T-helper 17 cell (primary cell): ENCODE measurements at regions not wholly inside any gene's neighbourhood (a gene's known extent, or its start where the extent isn't known, plus 50 kb on each side); places are given as distances from the start of the nearest gene placed in this dataset.

Experiments used
- ATAC-seq: fragments of 150-1000 bp; cut with Tn5 transposase; 2 replicates; pipeline ENCODE4 v1.10.0; 2021; ENCODE audit warnings: mild to moderate bottlenecking, moderate library complexity
- DNase-seq, 3 donors: peaks; one replicate each; pipeline versions ENCODE4 v3.0.0 to v3.0.0-alpha.2; 2020 to 2021
- H3K9me3 ChIP-seq: one replicate; pipeline ENCODE4 v1.7.0; 2013; ENCODE audit warnings: low read length, mild to moderate bottlenecking; ENCODE audit not compliant: control insufficient read depth, poor library complexity, severe bottlenecking
- H3K27ac Mint-ChIP-seq: one replicate; pipeline ENCODE4 v1.8.0; 2022; ENCODE audit warnings: mild to moderate bottlenecking, moderate library complexity, mixed read lengths
- H3K27me3 Mint-ChIP-seq: one replicate; pipeline ENCODE4 v1.8.0; 2022; ENCODE audit warnings: mixed read lengths
- H3K36me3 Mint-ChIP-seq: one replicate; pipeline ENCODE4 v1.8.0; 2022; ENCODE audit warnings: low read depth, mixed read lengths
- H3K4me1 Mint-ChIP-seq: one replicate; pipeline ENCODE4 v1.8.0; 2022; ENCODE audit warnings: mild to moderate bottlenecking, mixed read lengths
- H3K4me3 Mint-ChIP-seq: one replicate; pipeline ENCODE4 v1.8.0; 2022; ENCODE audit warnings: mild to moderate bottlenecking, moderate library complexity, mixed read lengths

DNA sequence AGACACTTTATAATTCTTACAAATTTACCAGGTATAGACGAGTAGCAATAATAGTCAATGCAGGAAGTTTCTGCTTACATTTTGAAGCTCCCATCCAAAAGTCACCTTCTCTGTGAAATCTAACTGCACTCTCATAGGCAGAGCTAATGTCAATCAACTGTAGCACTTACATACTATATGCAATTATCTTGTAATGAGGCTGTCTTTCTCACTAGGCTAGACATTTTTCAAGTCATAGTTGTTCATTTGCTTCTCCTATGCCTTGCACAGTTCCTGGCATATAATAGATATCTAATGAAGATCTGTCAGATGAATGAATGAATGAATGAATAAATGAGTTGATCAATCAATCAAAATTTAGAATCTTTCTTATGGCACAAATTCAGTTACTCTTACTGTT lies 273.0 kb upstream of the DAB1 start:
- no peak for DNase-seq
- H3K9me3 ChIP-seq = no peaks in the 10 kb centered on the region
- Mint-ChIP-seq H3K36me3 (no peaks in the 10 kb centered on the region), H3K4me3 (no peak overlapping the region), H3K27me3 (no peaks in the 10 kb centered on the region), H3K27ac (no peak overlapping the region), H3K4me1 (no peaks in the 10 kb centered on the region)
- ATAC-seq = no peak

GRCh38 chr1:57696043-57696442 lies 272.2 kb upstream of the DAB1 start:
- no peaks in the 10 kb centered on the region for H3K36me3 Mint-ChIP-seq
- no peaks in the 10 kb centered on the region for H3K9me3 ChIP-seq
- no peak for ATAC-seq
- no peaks in the 10 kb centered on the region for H3K27me3 Mint-ChIP-seq
- no peak overlapping the region for H3K27ac Mint-ChIP-seq
- no peak for DNase-seq
- H3K4me1 Mint-ChIP-seq = no peaks in the 10 kb centered on the region
- H3K4me3 Mint-ChIP-seq = no peak overlapping the region

- no peaks in the 10 kb centered on the region for H3K9me3 ChIP-seq
- Mint-ChIP-seq H3K4me3 (no peak overlapping the region), H3K27me3 (no peaks in the 10 kb centered on the region), H3K27ac (no peak overlapping the region), H3K36me3 (no peaks in the 10 kb centered on the region), H3K4me1 (no peaks in the 10 kb centered on the region)
- no peak for ATAC-seq
- DNase-seq = no peak
Measured at GRCh38 chr1:57686306-57686705, 262.4 kb upstream of the DAB1 start.

DNA sequence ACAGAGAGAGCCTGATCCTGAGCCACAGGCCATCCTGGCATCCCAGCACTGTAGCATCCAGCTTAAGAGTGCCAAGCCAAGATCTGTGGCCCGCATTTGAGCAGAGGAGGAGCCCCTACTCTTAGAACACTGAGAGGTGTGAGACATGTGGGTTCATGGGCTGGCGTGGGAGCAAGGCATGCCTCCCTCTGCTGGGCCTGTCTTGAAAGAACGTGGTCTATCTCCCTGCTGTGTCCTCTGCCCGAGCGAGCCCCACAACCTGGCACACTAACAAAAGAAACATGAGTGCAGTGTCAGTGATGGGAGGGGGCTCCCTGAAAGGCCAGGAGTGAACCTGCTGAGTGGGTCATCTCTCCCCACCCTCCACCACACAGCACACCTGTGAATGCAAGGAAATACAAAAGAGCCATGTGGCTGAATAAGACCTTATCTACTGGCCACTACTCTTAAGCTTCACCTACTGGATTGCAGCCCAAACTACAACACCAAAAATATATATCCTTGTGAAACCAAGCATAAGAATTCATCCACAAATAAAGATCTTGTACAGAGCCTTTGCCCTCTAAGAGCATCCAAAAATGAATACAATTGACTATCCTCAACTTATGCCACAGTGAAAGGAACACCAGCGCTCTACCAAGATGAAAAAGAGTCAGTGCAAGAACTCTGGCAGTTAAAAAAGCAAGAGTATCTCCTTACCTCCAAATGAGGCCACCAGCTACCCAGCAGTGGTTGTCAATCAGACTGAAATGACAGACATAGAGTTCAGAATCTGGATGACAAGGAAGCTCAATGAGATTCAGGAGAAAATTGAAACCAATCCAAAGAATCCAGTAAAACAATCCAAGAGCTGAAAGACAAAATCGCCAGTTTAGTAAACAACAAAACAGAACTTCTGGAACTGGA lies 259.4 kb upstream of the DAB1 start:
- no peaks in the 10 kb centered on the region for H3K27me3 Mint-ChIP-seq

DNA sequence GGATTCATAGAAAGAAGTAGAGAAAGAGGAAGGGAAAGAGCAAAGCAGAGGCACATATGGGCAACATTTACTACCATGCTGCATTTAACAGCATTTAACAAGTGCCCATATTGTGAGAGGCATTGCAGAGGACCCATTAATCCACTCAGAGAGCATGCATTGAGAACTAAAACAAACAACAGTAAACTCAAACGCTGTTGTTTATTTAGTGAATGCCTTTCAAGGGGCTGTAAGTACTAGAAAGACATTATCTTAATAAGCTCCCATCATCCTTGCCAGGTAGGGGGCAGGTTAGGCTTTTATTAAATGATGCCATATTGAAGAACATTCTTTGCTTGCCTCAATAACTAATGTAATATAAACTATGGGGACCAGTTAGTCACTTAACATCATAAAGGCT lies 254.3 kb upstream of the DAB1 start:
- ATAC-seq = no peak
- H3K4me3 Mint-ChIP-seq = no peak overlapping the region

More for the DNA sequence above, 259.4 kb upstream of the DAB1 start:
- ATAC-seq (no peak), DNase-seq (no peak)
- Mint-ChIP-seq H3K27ac (no peak overlapping the region), H3K36me3 (no peaks in the 10 kb centered on the region), H3K4me3 (no peak overlapping the region), H3K4me1 (no peaks in the 10 kb centered on the region)
- H3K9me3 ChIP-seq = no peaks in the 10 kb centered on the region

DNA sequence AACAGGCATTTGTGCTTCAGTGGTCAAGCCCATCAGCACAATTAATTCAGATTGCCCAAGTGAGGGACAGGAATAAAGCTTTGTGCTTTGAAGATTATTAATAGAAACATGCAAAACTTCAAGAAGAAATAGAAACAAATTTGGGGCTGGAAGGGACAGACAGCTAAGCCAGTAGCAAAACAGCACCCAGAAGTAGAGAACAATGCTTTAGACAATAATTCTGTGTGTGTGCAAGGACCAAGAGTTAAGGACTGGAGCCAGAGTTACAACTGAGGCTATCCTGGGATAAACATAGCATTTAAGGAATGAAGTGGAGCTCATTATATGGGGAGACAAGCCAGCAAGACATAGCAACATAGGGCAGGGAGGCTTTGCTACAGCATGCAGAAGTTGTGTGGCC lies 251.9 kb upstream of the DAB1 start:
- no peak overlapping the region for H3K4me3 Mint-ChIP-seq
- no peaks in the 10 kb centered on the region for H3K4me1 Mint-ChIP-seq
- H3K27me3 Mint-ChIP-seq = peaks cover 6% of the 10 kb centered on the region

More for the DNA sequence above, 254.3 kb upstream of the DAB1 start:
- Mint-ChIP-seq H3K27me3 (peaks cover 6% of the 10 kb centered on the region), H3K36me3 (no peaks in the 10 kb centered on the region), H3K27ac (no peak overlapping the region), H3K4me1 (no peaks in the 10 kb centered on the region)
- H3K9me3 ChIP-seq = no peaks in the 10 kb centered on the region
- DNase-seq = no peak

GRCh38 chr1:57674801-57675200 lies 250.9 kb upstream of the DAB1 start:
- H3K4me3 Mint-ChIP-seq = no peak overlapping the region
- no peaks in the 10 kb centered on the region for H3K9me3 ChIP-seq
- no peaks in the 10 kb centered on the region for H3K4me1 Mint-ChIP-seq
- no peak for DNase-seq
- peaks cover 6% of the 10 kb centered on the region for H3K27me3 Mint-ChIP-seq
- H3K27ac Mint-ChIP-seq = no peak overlapping the region
- no peak for ATAC-seq
- H3K36me3 Mint-ChIP-seq = no peaks in the 10 kb centered on the region

More for the DNA sequence above, 251.9 kb upstream of the DAB1 start:
- no peaks in the 10 kb centered on the region for H3K36me3 Mint-ChIP-seq
- ATAC-seq (no peak), DNase-seq (no peak)
- no peak overlapping the region for H3K27ac Mint-ChIP-seq
- H3K9me3 ChIP-seq = no peaks in the 10 kb centered on the region

- no peak overlapping the region for H3K4me3 Mint-ChIP-seq
- no peak for ATAC-seq
- DNase-seq = no peak
- no peaks in the 10 kb centered on the region for H3K36me3 Mint-ChIP-seq
- no peaks in the 10 kb centered on the region for H3K4me1 Mint-ChIP-seq
- H3K9me3 ChIP-seq = no peaks in the 10 kb centered on the region
- peaks cover 6% of the 10 kb centered on the region for H3K27me3 Mint-ChIP-seq
- H3K27ac Mint-ChIP-seq = no peak overlapping the region
Measured at GRCh38 chr1:57672346-57673140, 248.7 kb upstream of the DAB1 start.

DNA sequence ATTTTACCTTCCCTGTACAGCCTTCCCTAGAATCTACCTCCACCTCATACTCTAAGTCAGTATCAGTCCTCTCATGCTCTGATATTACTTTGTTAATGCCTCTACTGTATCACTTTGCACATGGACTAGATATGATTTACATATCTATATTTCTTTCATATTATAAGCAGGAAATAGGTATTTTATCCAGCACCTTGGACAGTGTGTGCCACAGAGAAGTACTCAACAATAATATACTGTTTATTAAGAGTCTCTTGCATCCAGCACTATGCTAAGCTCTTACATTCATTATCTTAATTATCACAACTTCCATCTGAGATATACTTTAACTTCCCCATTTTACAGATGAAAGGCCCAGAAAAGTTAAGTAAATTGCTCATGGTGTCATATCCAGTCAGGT lies 247.9 kb upstream of the DAB1 start:
- Mint-ChIP-seq H3K4me1 (no peaks in the 10 kb centered on the region), H3K27me3 (peaks cover 6% of the 10 kb centered on the region), H3K4me3 (no peak overlapping the region), H3K27ac (no peak overlapping the region), H3K36me3 (no peaks in the 10 kb centered on the region)
- H3K9me3 ChIP-seq = no peaks in the 10 kb centered on the region
- ATAC-seq (no peak), DNase-seq (no peak)

DNA sequence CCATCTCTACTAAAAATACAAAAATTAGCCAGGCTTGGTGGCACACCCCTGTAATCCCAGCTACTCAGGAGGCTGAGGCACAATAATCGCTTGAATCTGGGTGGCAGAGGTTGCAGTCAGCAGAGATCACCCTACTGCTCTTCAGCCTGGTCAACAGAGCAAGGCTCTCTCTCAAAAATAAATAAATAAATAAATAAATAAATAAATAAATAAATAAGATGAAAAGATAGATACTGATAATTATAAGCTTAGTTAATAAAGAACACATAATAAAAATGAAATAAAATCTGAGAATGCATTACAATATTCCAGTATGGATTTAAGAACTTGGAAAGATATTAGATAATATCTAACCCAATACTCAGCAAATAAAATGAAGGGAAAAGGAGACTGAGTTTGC lies 235.9 kb upstream of the DAB1 start:
- no peak overlapping the region for H3K4me3 Mint-ChIP-seq
- DNase-seq (no peak), ATAC-seq (no peak)
- no peaks in the 10 kb centered on the region for H3K9me3 ChIP-seq
- no peaks in the 10 kb centered on the region for H3K36me3 Mint-ChIP-seq
- H3K27ac Mint-ChIP-seq = no peak overlapping the region
- H3K27me3 Mint-ChIP-seq = peaks cover 17% of the 10 kb centered on the region
- no peaks in the 10 kb centered on the region for H3K4me1 Mint-ChIP-seq

DNA sequence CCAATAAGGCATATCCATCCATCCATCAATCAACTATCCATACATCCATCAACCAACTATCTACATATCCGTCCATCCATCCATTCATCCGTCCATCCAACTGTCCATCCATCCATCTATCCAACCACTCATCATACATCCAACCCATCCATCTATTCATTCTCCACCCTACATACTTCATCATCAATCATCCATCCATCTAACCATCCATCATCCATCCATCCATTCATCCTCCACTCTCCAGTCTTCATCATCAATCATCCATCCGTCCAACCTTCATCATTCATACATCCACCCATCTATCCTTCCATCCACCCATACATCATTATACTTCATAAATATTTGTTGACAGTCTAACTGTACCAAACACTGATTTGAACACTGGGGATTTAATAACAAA lies 231.3 kb upstream of the DAB1 start:
- DNase-seq (no peak), ATAC-seq (no peak)
- H3K4me3 Mint-ChIP-seq = no peak overlapping the region
- H3K36me3 Mint-ChIP-seq = no peaks in the 10 kb centered on the region
- H3K27me3 Mint-ChIP-seq = no peaks in the 10 kb centered on the region
- no peaks in the 10 kb centered on the region for H3K9me3 ChIP-seq
- no peak overlapping the region for H3K27ac Mint-ChIP-seq
- no peaks in the 10 kb centered on the region for H3K4me1 Mint-ChIP-seq

DNA sequence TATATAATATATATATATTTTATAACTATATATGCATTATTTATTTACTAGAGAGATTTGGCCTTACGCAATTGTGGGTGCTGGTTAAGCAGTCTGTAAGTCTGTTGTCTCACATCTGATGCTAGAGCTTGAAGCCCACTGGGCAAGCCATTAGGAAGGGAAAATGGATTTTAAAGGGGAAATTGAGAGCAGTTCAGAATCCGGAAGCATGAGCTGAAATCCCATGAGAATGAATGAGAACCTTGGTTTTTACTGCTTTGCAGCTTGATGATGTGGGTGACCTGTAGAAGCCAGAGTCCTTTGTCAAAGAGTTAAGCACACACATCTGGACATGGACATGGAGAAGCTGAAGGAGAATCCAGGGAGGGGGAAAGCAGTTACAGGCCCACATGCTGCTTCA lies 220.8 kb upstream of the DAB1 start:
- Mint-ChIP-seq H3K27ac (no peak overlapping the region), H3K36me3 (no peaks in the 10 kb centered on the region), H3K27me3 (peaks cover 31% of the 10 kb centered on the region), H3K4me3 (no peak overlapping the region), H3K4me1 (no peaks in the 10 kb centered on the region)
- ATAC-seq = no peak
- H3K9me3 ChIP-seq = no peaks in the 10 kb centered on the region
- no peak for DNase-seq

GRCh38 chr1:57638239-57638638 lies 214.4 kb upstream of the DAB1 start:
- Mint-ChIP-seq H3K36me3 (no peaks in the 10 kb centered on the region), H3K4me3 (no peak overlapping the region), H3K27ac (no peak overlapping the region), H3K27me3 (peaks cover 37% of the 10 kb centered on the region), H3K4me1 (no peaks in the 10 kb centered on the region)
- H3K9me3 ChIP-seq = no peaks in the 10 kb centered on the region
- DNase-seq (no peak), ATAC-seq (no peak)
